ENCODE measurements at regions not wholly inside any gene's neighbourhood (a gene's known extent, or its start where the extent isn't known, plus 50 kb on each side); places are given as distances from the start of the nearest gene placed in this dataset.
"Not testable (repeated sequence)": the region's sequence is repeated elsewhere in the genome, so short reads cannot be mapped to it uniquely, and the experiment has no call there.

- DNase-seq = not testable (repeated sequence)
These were observed 287.4 kb upstream of the ERCC4 start for GRCh38 chr16:13632504-13632903.

- DNase-seq = no peak
These were observed 286.5 kb upstream of the ERCC4 start for GRCh38 chr16:13633391-13633861.

GRCh38 chr16:13634253-13634652 lies 285.7 kb upstream of the ERCC4 start:
- DNase-seq = no peak

GRCh38 chr16:13634959-13635358 lies 285.0 kb upstream of the ERCC4 start:
- no peak for DNase-seq

- DNase-seq = no peak
These were observed 281.7 kb upstream of the ERCC4 start for GRCh38 chr16:13638218-13638617.

- DNase-seq = no peak
These were observed 276.5 kb upstream of the ERCC4 start for GRCh38 chr16:13643412-13643811.

- no peak for DNase-seq
These were observed 274.2 kb upstream of the ERCC4 start for GRCh38 chr16:13645601-13646245.

- DNase-seq = no peak
These were observed 259.1 kb upstream of the ERCC4 start for GRCh38 chr16:13660807-13661206.

- no peak for DNase-seq
These were observed 254.1 kb upstream of the ERCC4 start for GRCh38 chr16:13665876-13666275.

- DNase-seq = no peak
These were observed 247.8 kb upstream of the ERCC4 start for GRCh38 chr16:13672196-13672595.

GRCh38 chr16:13680021-13680889 lies 239.7 kb upstream of the ERCC4 start:
- DNase-seq = no peak

- no peak for DNase-seq
These were observed 235.0 kb upstream of the ERCC4 start for GRCh38 chr16:13684819-13685563.

- DNase-seq = no peak
These were observed 223.9 kb upstream of the ERCC4 start for GRCh38 chr16:13696017-13696416.

- DNase-seq = no peak
These were observed 222.9 kb upstream of the ERCC4 start for GRCh38 chr16:13697013-13697412.

GRCh38 chr16:13697568-13697967 lies 222.4 kb upstream of the ERCC4 start:
- no peak for DNase-seq

GRCh38 chr16:13702614-13703013 lies 217.3 kb upstream of the ERCC4 start:
- no peak for DNase-seq

GRCh38 chr16:13708347-13709120 lies 211.4 kb upstream of the ERCC4 start:
- DNase-seq = peak; percentile 50

GRCh38 chr16:13718748-13719147 lies 201.2 kb upstream of the ERCC4 start:
- DNase-seq = no peak

- DNase-seq = no peak
These were observed 192.0 kb upstream of the ERCC4 start for GRCh38 chr16:13727943-13728342.

- no peak for DNase-seq
These were observed 186.4 kb upstream of the ERCC4 start for GRCh38 chr16:13733561-13733960.

GRCh38 chr16:13739621-13740373 lies 180.2 kb upstream of the ERCC4 start:
- not testable (repeated sequence) for DNase-seq

GRCh38 chr16:13742928-13743327 lies 177.0 kb upstream of the ERCC4 start:
- DNase-seq = no peak
